ENCODE measurements at regions not wholly inside any gene's neighbourhood (a gene's known extent, or its start where the extent isn't known, plus 50 kb on each side); places are given as distances from the start of the nearest gene placed in this dataset.
A peak's percentile ranks its signal among the peaks of the same experiment; 100 is the strongest.

GRCh38 chr3:13215940-13216546 lies 142.8 kb upstream of the IQSEC1 start:
- TF ChIP-seq, protein P1, sequence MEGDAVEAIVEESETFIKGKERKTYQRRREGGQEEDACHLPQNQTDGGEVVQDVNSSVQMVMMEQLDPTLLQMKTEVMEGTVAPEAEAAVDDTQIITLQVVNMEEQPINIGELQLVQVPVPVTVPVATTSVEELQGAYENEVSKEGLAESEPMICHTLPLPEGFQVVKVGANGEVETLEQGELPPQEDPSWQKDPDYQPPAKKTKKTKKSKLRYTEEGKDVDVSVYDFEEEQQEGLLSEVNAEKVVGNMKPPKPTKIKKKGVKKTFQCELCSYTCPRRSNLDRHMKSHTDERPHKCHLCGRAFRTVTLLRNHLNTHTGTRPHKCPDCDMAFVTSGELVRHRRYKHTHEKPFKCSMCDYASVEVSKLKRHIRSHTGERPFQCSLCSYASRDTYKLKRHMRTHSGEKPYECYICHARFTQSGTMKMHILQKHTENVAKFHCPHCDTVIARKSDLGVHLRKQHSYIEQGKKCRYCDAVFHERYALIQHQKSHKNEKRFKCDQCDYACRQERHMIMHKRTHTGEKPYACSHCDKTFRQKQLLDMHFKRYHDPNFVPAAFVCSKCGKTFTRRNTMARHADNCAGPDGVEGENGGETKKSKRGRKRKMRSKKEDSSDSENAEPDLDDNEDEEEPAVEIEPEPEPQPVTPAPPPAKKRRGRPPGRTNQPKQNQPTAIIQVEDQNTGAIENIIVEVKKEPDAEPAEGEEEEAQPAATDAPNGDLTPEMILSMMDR (IDR thresholded peaks at IDR 0.05; ENCODE audit: insufficient read depth, low read depth, low read length, missing control alignments): no peak
- peak; percentile 24 for DNase-seq (ENCODE audit: low read depth)

DNA sequence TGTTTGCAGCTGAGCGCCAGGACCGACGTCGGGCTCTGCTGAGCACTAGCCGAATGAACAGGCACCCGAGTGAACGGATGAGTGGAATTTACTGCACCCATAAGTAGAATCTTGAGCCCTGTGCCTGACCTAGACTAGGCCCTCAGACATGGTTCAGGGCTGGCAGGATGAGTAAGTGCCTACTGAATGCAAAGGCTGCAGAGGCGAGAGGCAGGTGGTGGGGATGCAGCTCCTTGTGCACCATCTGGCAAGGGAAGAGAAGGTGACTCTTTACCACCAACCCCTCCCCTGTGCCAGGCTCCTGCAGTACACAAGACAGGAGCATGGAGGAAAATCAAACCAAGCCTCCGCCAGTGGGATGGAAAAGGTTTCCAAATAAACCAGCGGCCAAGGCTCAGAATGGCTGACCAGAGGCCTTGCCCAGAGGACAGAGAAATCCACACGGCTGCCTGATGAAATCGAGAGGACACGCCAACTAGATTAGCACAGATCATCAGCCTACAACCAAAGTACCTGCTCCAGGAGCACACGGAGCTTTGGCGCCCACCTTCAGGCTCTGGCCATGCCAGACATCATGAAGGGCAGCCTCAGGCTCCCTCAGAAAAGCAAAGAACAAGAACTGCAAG lies 141.7 kb upstream of the IQSEC1 start:
- H3K4me3 ChIP-seq (ENCODE audit: low read length): no peak overlapping the region
- no peak for DNase-seq (ENCODE audit: low read depth)
- TF ChIP-seq, protein P1 (IDR thresholded peaks at IDR 0.05; ENCODE audit: insufficient read depth, low read depth, low read length, missing control alignments): no peak

More at GRCh38 chr3:13215940-13216546, 142.8 kb upstream of the IQSEC1 start:
- H3K4me3 ChIP-seq (ENCODE audit: low read length): no peak overlapping the region

DNA sequence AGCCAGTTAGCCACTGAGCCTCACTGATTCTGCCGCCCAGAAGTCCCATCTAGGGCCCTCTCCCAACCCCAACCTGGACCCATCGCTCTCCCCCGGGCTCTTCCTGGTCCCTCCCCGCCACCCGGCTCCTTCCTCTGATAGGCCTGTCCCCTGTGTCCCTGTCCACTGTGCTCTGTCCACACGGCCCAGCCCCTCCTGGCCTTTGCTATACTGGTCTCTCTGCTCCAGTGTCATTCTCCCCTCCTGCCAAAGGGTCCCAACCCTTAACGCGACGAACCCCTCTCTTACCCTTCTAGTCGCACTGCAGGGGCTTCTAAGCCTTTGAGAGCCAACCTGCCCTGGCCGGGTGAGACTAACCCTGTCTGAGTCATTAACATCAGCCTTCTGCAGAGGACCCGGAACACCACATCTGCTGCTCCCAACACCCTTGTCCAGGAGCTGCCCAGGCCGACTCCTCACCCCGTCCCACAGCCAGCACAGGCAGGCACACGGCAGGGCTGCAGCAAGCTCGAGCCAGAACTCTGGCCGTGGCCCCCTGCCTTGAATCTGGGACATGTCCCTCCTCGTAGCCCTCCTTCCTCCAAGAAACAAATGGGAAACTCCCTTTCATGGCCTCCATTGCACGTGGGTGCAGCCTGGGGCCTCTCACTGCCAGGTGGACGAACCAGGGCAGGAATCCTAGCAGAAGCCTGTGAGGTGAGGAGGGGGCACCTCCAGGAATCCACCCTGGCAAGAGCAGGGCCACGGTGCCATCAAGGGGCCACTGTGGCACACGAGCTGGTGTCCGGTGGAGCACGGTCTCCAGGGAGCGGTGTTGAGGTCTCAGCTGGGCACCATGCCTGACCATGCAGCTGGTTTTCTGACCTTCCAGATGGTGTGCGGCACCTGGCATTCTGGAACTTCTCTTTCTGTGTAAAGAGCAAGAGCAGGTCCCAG lies 140.9 kb upstream of the IQSEC1 start:
- TF ChIP-seq, protein P1 (IDR thresholded peaks at IDR 0.05; ENCODE audit: insufficient read depth, low read depth, low read length, missing control alignments): no peak
- no peak overlapping the region for H3K4me3 ChIP-seq (ENCODE audit: low read length)
- no peak for DNase-seq (ENCODE audit: low read depth)

GRCh38 chr3:13213490-13213889 lies 140.3 kb upstream of the IQSEC1 start:
- TF ChIP-seq, protein P1 (IDR thresholded peaks at IDR 0.05; ENCODE audit: insufficient read depth, low read depth, low read length, missing control alignments): no peak
- no peak for DNase-seq (ENCODE audit: low read depth)

GRCh38 chr3:13211605-13212210 lies 138.5 kb upstream of the IQSEC1 start:
- TF ChIP-seq, protein P1 (IDR thresholded peaks at IDR 0.05; ENCODE audit: insufficient read depth, low read depth, low read length, missing control alignments): no peak
- H3K4me3 ChIP-seq (ENCODE audit: low read length): no peak overlapping the region
- DNase-seq (ENCODE audit: low read depth): no peak

More at GRCh38 chr3:13213490-13213889, 140.3 kb upstream of the IQSEC1 start:
- no peak overlapping the region for H3K4me3 ChIP-seq (ENCODE audit: low read length)

DNA sequence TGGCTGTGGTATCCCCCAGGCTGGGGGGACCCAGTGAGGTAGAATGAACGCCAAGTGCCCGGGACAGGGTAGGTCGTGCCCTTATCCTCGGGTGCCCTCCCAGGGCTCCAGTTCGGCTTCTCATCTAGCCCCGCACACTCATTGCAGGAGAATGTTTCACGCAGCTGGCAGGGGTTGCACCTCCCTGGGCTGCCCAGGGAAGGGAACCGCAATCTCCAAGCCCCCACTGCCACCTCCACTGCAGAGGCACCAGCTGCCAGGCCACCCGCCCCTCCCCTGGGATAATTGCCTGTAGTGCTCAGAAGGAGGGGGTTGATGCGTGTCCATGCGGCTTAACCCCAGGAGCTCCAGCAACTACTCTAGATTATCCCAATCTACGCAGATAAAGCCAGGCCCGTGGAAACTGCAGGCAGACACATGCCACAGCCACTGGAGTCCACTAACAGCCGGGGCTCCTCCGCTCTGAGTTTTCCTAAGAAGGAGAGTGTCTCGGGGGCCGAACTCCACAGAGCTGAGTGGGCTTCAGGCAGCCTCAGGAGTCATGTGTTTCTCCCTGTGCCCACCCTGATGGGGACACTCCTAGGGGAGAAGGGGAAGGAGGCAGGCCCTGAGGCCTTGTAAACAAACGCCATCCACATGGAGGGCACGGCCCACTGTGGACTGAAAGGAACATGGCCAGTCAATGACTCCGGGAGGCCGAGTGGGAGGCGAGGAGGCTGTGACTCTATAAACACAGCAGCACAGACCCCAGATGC lies 137.2 kb upstream of the IQSEC1 start:
- H3K4me3 ChIP-seq (ENCODE audit: low read length): no peak overlapping the region
- TF ChIP-seq, protein P1 (IDR thresholded peaks at IDR 0.05; ENCODE audit: insufficient read depth, low read depth, low read length, missing control alignments): no peak
- DNase-seq (ENCODE audit: low read depth): no peak
